HUES48 (cell line): ENCODE measurements at regions not wholly inside any gene's neighbourhood (a gene's known extent, or its start where the extent isn't known, plus 50 kb on each side); places are given as distances from the start of the nearest gene placed in this dataset.
"Not testable (repeated sequence)": the region's sequence is repeated elsewhere in the genome, so short reads cannot be mapped to it uniquely, and the experiment has no call there.

ENCODE experiments used
- H3K27ac ChIP-seq: one replicate; pipeline ENCODE4 v1.7.0; 2013; ENCODE audit warnings: low read depth, low read length, inconsistent platforms
- H3K27me3 ChIP-seq: 2 replicates; pipeline ENCODE4 v1.6.1; 2013; ENCODE audit warnings: mild to moderate bottlenecking, low read length; ENCODE audit not compliant: control insufficient read depth, insufficient read depth
- H3K36me3 ChIP-seq: 2 replicates; pipeline ENCODE4 v1.6.1; 2013; ENCODE audit warnings: low read length; ENCODE audit not compliant: control insufficient read depth, insufficient read depth
- H3K4me1 ChIP-seq: 2 replicates; pipeline ENCODE4 v1.6.1; 2013; ENCODE audit warnings: mild to moderate bottlenecking, low read length; ENCODE audit not compliant: control insufficient read depth, insufficient read depth
- H3K4me3 ChIP-seq: 2 replicates; pipeline ENCODE4 v1.5.1; 2013; ENCODE audit warnings: mild to moderate bottlenecking, low read depth, low read length
- H3K9ac ChIP-seq: 2 replicates; pipeline ENCODE4 v1.6.1; 2013; ENCODE audit warnings: mild to moderate bottlenecking, low read depth, low read length, moderate library complexity
- H3K9me3 ChIP-seq: 2 replicates; pipeline ENCODE4 v1.6.1; 2013; ENCODE audit warnings: low read length; ENCODE audit not compliant: control insufficient read depth, insufficient read depth

- H3K9me3 ChIP-seq: no peaks in the 10 kb centered on the region
- no peaks in the 10 kb centered on the region for H3K27me3 ChIP-seq
Observed at GRCh38 chr2:7094231-7094741, 177.1 kb downstream of the RNF144A start.

GRCh38 chr2:7096726-7097352 lies 179.6 kb downstream of the RNF144A start:
- Histone ChIP-seq H3K4me3 (no peak overlapping the region), H3K9ac (no peak overlapping the region), H3K9me3 (no peaks in the 10 kb centered on the region), H3K27ac (no peak overlapping the region), H3K4me1 (peaks cover 4% of the 10 kb centered on the region; the same call in 1 of the 2 replicates), H3K36me3 (no peaks in the 10 kb centered on the region), H3K27me3 (no peaks in the 10 kb centered on the region)

More at GRCh38 chr2:7094231-7094741, 177.1 kb downstream of the RNF144A start:
- Histone ChIP-seq H3K4me1 (peaks cover 4% of the 10 kb centered on the region; the same call in 1 of the 2 replicates), H3K9ac (no peak overlapping the region), H3K4me3 (no peak overlapping the region), H3K27ac (no peak overlapping the region), H3K36me3 (no peaks in the 10 kb centered on the region)

- Histone ChIP-seq H3K4me3 (peak overlapping the region; percentile 29; the same call in 1 of the 2 replicates), H3K4me1 (peaks cover 4% of the 10 kb centered on the region; the same call in 1 of the 2 replicates), H3K9ac (0 out of 2 replicates have a peak overlapping the region, but pooled peaks have one; percentile 37), H3K27me3 (no peaks in the 10 kb centered on the region), H3K36me3 (no peaks in the 10 kb centered on the region), H3K9me3 (no peaks in the 10 kb centered on the region), H3K27ac (no peak overlapping the region)
Observed at GRCh38 chr2:7097353-7097895, 180.2 kb downstream of the RNF144A start.

GRCh38 chr2:7098816-7099215 lies 181.6 kb downstream of the RNF144A start:
- no peaks in the 10 kb centered on the region for H3K9me3 ChIP-seq
- H3K27me3 ChIP-seq: no peaks in the 10 kb centered on the region
- H3K4me1 ChIP-seq: peaks cover 4% of the 10 kb centered on the region; the same call in 1 of the 2 replicates
- no peak overlapping the region for H3K27ac ChIP-seq
- no peak overlapping the region for H3K9ac ChIP-seq
- H3K36me3 ChIP-seq: no peaks in the 10 kb centered on the region
- H3K4me3 ChIP-seq: no peak overlapping the region

GRCh38 chr2:7099687-7100086 lies 182.5 kb downstream of the RNF144A start:
- H3K9ac ChIP-seq, H3K9me3 ChIP-seq, H3K4me1 ChIP-seq, H3K27ac ChIP-seq, H3K36me3 ChIP-seq, H3K27me3 ChIP-seq, H3K4me3 ChIP-seq: not testable (repeated sequence)

- no peak overlapping the region for H3K9ac ChIP-seq
- no peaks in the 10 kb centered on the region for H3K36me3 ChIP-seq
- H3K27ac ChIP-seq: no peak overlapping the region
- no peaks in the 10 kb centered on the region for H3K27me3 ChIP-seq
- H3K9me3 ChIP-seq: no peaks in the 10 kb centered on the region
- H3K4me1 ChIP-seq: no peaks in the 10 kb centered on the region
- no peak overlapping the region for H3K4me3 ChIP-seq
Observed at GRCh38 chr2:7102826-7103225, 185.6 kb downstream of the RNF144A start.

- no peaks in the 10 kb centered on the region for H3K36me3 ChIP-seq
- H3K27me3 ChIP-seq: no peaks in the 10 kb centered on the region
Observed at GRCh38 chr2:7108792-7109532, 191.8 kb downstream of the RNF144A start.

GRCh38 chr2:7109533-7109885 lies 192.3 kb downstream of the RNF144A start:
- Histone ChIP-seq H3K27me3 (no peaks in the 10 kb centered on the region), H3K4me3 (no peak overlapping the region), H3K27ac (no peak overlapping the region), H3K36me3 (no peaks in the 10 kb centered on the region), H3K4me1 (no peaks in the 10 kb centered on the region; the same call in 1 of the 2 replicates), H3K9me3 (peaks cover 4% of the 10 kb centered on the region; the same call in 1 of the 2 replicates), H3K9ac (no peak overlapping the region)

More at GRCh38 chr2:7108792-7109532, 191.8 kb downstream of the RNF144A start:
- Histone ChIP-seq H3K9me3 (peaks cover 3% of the 10 kb centered on the region; the same call in 1 of the 2 replicates), H3K9ac (no peak overlapping the region), H3K4me3 (no peak overlapping the region), H3K27ac (no peak overlapping the region), H3K4me1 (no peaks in the 10 kb centered on the region; the same call in 1 of the 2 replicates)

- Histone ChIP-seq H3K4me1 (no peaks in the 10 kb centered on the region; the same call in 1 of the 2 replicates), H3K9me3 (peaks cover 4% of the 10 kb centered on the region; the same call in 1 of the 2 replicates), H3K9ac (no peak overlapping the region), H3K27ac (no peak overlapping the region), H3K27me3 (no peaks in the 10 kb centered on the region), H3K4me3 (no peak overlapping the region), H3K36me3 (no peaks in the 10 kb centered on the region)
Observed at GRCh38 chr2:7111626-7112025, 194.4 kb downstream of the RNF144A start.

GRCh38 chr2:7115364-7115763 lies 198.2 kb downstream of the RNF144A start:
- Histone ChIP-seq H3K36me3 (no peaks in the 10 kb centered on the region), H3K4me3 (no peak overlapping the region), H3K27me3 (no peaks in the 10 kb centered on the region), H3K27ac (no peak overlapping the region), H3K4me1 (no peaks in the 10 kb centered on the region), H3K9ac (no peak overlapping the region), H3K9me3 (peaks cover 4% of the 10 kb centered on the region; the same call in 1 of the 2 replicates)

- H3K9ac ChIP-seq: no peak overlapping the region
- H3K36me3 ChIP-seq: no peaks in the 10 kb centered on the region
- no peaks in the 10 kb centered on the region for H3K4me1 ChIP-seq
- no peak overlapping the region for H3K4me3 ChIP-seq
- no peak overlapping the region for H3K27ac ChIP-seq
- H3K9me3 ChIP-seq: peaks cover 4% of the 10 kb centered on the region; the same call in 1 of the 2 replicates
- no peaks in the 10 kb centered on the region for H3K27me3 ChIP-seq
Observed at GRCh38 chr2:7115906-7116305, 198.7 kb downstream of the RNF144A start.
